ENCODE measurements at regions not wholly inside any gene's neighbourhood (a gene's known extent, or its start where the extent isn't known, plus 50 kb on each side); places are given as distances from the start of the nearest gene placed in this dataset.

DNA sequence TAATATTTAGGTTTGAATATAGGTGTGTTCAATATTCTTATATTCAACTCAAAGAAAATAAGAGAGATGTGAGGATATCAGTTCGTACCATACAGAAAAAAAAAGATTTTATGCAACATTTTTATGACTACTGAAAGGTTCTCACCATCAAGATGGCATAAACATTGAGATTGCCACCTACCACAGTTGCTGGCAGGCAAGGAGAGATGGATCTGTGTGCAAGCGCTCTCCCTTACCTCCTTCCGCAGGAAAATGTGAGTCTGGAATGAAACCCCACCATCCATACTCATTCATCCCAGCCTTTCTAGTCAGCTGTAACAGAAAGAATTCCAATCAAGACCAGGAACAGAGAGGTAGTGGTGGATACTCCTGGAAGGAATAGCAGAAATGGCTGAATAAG lies 376.9 kb downstream of the PPP3CA start:
- DNase-seq = no peak

DNA sequence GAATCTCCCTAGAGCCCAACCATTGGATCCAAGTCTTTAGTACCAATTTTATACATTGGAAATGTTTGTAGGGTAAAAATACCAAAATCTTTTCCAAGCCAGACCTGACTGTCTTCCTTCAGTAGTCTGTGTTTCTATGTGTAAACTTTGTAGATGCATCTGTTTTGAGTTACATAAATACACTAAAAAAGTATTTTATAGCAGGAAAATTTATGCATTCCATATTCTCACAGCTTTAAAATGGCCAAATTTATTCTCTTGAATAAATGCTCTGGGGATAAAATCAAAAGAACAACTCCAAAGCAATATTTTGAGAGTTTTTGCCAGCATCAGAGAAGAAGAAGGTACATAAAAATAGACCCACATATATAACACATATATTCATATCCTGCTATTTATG lies 377.4 kb downstream of the PPP3CA start:
- no peak for DNase-seq

DNA sequence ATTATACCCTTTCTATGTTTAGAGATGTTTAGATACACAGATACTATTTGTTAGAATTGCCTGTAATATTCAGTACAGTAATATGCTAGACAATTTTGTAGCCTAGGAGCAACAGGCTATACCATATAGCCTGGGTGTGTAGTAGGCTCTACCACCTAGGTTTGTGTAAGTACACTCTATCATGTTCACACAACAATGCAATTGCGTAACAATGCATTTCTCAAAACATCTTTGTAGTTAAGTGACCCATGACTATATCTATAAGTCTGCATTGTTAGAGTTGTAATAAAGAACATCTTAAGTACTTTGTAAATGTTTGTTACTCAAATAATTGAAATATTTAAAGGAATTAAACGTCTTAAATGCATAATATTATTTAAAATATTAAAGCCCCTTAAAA lies 379.3 kb downstream of the PPP3CA start:
- DNase-seq = no peak

DNA sequence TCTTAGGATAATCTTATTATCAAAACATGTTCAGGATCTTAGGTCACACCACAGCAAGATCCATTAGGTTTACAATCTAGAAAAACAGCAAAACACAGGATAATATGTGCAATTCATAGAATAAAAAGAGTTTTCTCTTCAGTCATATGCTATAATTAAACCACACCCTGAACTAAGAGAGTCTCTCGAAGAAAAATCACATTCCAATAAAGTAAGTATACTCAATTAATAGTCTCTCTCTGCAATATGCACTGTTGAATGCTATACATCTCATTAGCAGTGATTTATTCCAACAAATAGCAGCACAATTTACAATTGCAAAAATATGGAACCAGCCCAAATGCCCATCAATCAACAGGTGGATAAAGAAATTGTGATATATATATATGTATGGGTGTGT lies 383.7 kb downstream of the PPP3CA start:
- DNase-seq = no peak

DNA sequence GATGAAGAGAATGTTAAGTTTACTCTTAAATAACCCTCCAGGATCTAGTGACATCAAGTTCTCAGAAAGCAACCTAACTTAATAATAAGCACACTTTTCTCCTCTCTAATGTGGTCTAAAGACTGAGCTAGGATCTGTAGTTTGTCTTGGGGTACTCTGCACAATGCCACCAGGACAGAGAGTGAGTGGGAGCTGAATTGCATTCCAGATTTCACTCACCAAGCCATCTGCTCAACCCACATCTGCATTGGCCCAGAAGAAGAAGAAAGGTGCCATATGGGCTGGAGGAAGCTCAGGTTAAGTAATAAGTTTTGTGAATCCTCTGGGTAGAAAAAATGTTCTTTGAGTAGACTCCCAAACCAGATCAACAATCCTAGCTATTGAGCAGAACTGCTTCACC lies 384.6 kb downstream of the PPP3CA start:
- DNase-seq = no peak

DNA sequence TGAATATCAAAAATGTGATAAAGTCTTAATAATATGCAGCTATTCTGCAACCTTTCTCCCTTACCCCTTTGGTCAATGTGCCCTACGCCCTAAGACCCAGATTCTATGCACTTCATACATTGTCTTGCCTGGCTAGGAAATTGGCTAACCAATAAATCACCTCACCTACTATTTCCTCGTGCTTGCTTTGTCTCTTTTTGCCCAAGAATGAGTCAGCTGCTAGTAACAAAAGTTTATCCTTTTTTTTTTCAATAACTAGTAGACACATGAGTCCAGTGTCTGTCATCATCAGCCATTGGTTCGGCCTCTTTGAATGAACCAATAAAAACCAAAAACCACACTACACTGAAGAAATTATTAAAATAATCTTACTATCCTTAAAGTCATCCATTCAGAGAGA lies 387.1 kb downstream of the PPP3CA start:
- DNase-seq = no peak

DNA sequence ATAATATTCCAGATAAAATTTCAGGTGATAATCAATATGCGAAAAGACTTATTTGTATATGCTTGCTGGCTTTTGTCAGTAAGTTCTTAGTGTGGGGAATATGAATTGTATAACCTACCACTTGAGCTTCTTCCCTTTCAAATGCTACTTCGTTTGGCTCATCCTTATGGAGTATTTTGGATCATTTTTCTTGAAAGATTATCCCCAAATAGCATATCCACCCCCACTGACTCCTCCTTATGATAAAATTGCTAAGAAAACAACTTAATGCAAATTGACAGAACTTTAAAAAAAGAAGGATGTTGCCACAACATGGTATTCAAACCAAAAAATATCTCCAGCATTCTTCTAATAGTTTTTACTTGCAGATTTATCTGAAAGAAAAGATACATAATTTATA lies 393.3 kb downstream of the PPP3CA start:
- no peak for DNase-seq

DNA sequence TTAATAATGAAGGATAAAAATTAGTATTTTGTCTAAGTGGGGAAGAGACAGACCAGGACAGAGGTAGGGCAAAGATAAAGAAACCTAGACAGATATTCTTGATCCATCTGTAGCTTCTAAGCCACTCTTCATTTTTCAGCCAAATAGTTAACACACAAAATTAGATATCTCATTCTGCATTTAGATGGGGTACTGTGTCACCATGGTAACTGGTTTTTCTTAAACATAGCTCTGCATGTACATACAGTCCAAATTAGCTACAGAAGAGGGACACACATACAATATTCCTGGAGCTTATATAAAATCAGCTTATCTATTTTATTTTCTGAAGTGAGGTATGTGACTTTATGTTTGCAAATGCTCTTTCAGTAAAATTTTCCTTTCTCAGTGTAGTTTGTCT lies 393.7 kb downstream of the PPP3CA start:
- DNase-seq = no peak

DNA sequence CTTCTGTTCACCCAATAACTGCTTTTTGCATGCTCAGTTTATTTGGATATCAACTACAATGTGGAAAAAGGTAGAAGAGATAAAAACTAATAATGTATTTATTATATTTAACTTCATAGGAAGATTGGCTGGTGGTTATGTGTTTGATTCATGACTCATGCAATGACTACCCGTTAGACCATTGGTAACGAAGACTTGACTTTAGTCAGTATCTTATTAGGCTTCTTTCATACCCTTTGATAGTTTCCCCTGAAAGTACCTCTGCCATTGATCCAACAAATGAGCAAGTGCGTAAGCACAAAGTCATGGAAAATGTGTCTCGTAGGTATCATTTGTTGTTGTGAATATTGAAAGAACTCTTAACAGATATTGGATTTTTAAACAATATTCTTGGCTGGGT lies 394.7 kb downstream of the PPP3CA start:
- no peak for DNase-seq

DNA sequence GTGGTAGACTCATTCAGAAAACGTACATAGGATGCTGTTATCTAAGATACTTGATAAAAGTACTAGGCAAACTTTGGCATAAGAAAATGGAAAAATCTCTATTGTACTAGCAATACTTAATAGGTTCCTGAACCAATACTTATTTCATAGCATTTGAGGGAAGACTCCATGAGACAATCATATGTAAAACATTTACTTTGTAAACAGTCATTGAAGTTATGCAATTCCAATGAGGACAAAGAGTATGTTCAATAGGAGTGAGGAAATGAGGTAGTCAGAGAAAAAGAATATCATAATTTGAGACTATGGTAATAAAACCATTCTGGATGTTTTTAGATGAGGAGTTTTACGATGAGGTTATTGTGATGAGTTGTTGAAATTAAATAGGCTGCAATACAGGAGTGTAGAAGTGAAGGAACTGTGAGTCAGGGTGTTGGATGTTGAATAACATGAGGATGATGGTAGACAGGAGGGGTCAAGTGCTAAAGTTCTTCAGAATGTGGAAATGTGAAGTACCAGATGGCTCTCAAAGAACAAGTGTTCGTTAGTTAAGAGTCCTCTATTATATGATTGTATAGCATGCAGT lies 397.9 kb downstream of the PPP3CA start:
- DNase-seq = no peak

DNA sequence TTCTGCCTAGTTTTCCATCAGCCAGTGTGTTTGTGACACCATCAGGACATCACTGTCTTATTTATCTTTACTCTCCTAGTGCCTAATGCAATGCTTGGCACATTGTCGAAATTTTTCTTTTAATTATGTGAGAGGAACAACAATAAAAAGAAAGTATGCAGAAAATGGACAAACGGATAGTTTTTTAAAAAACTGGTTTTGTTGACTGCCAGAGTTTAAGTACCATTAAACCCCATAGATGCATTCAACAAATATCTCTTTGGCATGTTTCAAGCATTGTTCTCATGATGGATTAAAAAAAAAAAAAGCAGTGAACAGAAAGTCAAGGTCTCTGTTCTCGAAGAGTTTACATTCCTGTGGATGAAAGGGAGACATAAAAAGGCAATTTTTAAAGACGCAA lies 398.4 kb downstream of the PPP3CA start:
- no peak for DNase-seq

DNA sequence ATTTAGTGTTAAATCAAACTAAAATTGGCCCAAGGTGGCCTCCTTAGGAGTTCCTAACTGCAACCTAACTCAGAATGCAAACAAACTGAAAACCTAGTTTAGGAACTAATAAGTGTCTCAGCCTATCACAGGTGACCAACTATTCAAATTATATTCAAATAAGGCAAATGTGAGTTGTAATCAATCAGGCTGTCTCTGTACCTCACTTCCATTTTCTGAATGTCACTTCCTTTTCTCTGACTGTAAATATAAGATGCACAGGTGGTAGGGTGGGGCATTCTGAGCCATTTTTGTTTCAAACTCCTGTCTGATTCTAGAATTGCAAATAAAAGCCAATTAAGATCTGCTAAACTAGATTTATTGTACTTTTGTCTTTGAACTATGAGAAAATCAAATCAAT lies 401.5 kb downstream of the PPP3CA start:
- DNase-seq = no peak

DNA sequence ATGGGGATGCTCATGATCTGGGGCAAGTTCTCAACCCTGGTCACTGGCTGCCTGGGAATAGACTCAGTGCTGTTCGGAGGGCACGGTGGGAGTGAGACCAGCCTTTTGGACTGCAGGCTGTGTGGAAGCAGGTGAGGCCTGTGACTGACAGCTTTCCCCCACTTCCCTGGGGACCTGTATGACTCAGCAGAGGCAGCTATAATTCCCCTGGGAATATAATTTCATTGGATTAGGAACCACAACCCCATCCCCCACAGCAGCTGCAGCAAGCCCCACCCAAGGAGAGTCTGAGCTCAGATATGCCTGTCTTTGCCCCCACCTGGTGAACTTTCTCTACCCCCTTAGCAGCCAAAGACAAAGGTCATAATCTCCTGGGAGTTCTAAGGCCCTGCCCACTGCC lies 408.6 kb downstream of the PPP3CA start:
- DNase-seq = no peak

DNA sequence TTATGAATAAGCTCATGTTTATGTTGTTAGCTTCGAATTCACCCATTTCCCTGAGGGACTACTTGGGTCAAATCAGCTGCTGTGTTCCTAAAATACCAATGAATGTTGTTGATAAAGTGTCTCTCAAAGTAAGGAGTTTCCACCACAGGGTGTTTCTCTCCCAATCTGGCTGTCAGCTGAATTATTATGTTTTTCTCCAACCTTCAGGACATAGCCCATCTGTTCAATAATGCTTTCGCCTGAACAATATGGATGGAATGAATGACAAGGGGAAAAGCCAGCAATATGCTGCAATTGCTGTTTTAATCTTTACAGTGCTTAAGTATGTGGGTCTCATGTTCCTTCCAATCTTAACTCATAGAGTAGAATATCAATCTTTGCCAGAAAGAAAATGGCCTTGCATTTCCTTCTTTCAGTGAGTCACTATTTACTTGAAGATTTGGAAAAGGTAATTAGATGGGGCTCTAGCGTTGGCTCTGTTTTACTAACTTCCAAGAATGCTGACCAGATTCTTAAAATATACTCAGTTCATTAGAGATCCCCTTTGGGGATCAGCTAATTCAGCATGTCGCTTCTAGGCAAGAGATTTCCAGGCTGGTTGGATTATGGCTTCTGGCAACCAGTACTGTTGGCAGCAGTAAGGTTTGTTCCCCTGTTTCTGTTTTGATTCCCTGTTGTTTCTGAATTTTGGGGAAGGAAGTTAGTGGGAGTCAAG lies 410.5 kb downstream of the PPP3CA start:
- DNase-seq = no peak

DNA sequence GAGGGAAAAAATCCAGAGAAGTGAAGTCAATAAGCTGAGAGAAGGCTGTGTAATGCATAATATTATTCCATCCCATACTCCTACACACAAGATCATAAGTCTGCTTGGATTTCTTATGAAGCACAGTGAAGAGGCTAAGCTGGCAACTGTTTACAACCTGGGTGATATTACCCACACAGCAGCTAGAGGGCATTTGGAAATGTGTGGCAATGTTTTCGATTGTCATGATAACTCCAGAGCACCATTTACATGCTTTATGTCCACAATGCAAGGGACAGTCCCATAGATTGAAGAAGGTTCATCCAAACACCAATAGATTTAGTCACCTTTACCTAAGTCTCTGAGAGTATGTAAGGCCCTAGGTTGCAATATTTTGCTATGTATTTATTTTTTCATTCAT lies 412.2 kb downstream of the PPP3CA start:
- DNase-seq = no peak

DNA sequence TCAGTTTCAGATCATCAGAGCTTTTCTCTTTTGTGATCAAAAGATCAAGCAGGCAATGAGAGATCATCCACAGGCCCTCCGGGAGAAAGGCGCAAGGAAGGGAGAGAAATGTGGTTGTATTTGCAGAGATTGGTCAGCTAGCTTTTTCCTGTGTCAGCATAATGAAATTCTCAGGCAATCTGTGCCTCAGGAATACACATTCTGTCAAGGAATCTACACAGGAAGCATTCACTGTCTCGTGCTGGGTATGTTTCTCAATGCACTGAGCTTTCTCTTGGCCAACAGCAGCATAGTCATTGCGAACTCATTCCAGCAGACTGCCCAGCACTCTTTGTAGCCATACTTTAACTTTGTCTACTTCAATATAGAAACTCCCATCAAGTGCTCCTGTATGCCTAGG lies 413.7 kb downstream of the PPP3CA start:
- DNase-seq = no peak

DNA sequence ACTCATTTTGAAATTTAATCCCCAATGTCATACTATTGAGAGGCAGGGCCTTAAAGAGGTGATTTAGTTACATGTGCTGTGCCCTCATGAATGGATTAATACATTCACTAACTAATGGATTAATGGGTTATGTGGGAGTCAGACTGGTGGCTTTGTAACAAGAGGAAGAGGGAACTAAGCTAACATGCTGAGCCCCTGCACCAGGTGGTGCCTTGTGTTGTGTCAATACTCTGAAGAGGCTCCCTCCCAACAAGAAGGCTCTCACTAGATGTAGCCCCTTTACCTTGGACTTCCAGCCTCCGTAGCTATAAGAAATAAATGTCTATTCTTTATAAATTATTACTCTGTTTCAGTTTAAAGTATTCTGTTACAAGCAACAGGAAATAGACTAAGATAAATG lies 411.9 kb upstream of the EMCN start:
- no peak for DNase-seq

DNA sequence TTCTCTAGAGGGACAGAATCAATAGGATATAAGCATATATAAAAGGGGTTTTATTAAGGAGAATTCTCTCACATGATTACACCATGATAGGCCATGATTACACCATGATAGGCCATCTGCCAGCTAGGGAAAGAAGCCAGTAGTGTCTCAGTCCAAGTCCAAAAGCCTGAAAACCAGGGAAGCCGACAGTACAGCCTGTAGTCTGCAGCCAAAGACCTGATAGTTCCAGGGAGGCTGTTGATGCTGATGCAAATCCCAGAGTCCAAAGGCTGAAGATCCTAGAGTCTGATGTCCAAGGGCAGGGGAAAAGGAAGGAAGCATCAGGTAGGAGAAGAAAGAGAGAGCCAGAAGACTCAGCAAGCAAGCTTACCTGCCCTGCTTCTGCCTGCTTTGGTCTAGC lies 411.3 kb upstream of the EMCN start:
- DNase-seq = no peak

DNA sequence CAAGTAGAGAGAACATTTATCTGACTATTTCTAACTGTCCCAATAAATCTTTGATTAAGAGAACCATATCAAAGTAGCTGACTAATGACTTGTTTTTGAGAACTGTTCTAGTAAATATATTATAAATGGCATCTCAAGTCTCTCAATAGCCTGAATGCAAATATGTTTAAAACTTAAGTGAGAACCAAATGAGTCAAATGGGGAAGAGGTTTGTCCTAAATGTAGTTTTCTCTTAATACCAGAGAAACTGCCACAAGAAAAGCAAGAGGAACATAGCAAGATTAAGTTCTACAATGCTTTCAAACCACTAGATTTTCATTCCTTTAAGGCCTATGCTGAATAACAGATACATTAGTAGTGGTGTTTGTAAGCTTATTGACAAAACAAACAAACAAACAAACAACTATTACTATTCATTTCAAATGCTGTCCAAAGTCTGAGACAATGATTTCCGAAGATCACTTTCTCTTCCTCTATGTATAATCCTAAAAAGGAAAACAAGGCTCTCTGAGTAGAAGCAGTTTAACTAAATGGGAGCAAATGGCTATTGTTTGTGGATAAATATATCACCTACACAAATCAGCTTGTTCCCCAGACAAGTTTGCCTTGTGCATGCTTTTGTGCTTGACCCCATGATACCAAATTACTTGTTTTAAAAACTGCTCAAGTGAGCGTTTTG lies 408.4 kb upstream of the EMCN start:
- DNase-seq = no peak

DNA sequence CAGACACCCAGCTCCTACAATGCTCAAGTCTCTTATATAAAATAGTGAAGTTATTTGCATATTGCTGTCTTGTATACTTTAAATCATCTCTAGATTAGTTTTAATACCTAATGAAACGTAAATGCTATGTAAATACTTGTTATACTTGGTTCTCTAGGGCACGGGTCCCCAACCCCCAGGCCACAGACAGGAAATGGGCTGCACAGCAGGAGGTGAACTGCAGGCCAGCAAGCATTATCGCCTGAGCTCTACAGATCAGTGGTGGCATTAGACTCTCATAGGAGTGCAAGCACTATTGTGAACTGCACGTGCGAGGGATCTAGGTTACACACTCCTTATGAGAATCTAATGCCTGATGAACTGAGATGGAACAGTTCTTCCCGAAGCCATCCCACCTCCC lies 395.9 kb upstream of the EMCN start:
- DNase-seq = no peak

DNA sequence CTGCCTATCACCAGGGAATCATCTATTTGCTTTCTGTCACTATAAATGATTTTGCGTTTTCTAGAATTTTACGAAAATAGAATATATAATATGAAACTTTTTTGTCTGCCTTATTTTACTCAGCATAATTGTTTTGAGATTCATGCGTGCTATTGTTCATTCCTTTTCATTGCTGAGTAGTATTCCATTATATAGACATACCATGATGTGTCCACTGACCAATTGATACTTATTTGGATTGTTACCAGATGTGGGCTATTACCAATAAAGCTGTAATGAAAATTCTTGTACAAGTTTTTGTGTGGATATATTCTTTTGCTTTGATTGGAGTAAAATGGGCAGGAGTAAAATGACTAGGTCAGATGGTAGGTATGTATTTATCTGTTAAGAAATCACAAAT lies 390.7 kb upstream of the EMCN start:
- no peak for DNase-seq

DNA sequence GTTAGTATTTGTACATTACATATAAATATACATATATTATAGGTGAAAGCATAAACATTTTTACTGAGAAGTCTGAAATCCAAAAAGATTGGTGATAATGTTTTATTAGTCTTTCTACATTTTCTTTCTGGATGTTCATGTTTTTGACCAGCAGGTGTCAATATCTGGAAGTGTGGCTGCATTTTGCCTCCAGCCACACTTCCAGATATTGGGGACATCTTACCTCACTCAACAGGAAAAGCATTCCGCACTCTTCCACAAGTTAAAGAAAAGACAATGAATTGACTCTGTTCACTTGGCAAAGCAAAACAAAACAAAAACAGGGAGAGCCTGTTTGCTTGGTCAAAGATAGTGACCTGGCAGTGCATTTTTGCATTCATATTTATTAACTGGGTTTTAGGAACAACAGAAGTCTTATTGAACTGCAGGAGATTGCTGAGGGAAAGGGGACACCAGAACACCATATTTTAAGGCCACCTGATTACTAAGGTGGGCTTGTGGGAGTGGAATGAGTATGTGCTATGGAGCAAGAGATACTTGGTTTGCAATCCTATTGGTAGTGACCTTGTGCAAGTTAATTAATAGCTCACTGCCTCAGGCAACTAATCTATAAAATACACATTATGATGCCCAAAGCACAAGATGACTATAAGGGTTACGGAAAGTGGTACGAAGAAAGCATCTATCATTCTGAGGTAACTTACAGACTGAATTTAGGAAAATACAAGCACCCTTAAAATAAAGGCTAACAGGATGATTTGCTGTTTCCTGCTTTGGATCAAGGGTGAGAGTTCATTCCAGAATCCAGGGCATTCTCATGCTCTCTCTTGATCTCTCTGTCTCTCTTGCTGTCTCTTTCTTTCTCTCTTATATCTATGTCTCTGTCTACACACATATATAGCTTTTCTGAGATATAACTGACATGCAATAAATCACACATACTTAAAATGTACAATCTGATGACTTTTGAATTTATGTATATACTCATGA lies 389.9 kb upstream of the EMCN start:
- no peak for DNase-seq

DNA sequence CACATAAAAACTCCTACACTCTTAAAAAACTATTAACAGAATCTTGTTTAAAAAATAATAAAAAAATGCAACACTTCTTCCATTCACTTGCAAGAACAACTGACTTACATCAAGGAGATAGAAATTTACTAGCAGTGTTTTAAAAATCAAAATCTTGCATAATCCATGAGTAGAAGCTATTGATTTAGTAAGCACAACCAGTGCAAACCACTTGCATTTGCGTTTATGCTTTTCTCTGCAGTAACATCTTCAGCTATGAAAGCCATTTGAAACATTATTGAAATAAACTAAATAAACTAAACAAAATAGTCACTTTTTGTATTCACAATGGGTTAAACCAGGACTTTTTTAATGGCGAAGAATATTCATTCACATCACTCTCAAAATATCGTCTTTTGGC lies 389.2 kb upstream of the EMCN start:
- no peak for DNase-seq
